ENCODE measurements at regions not wholly inside any gene's neighbourhood (a gene's known extent, or its start where the extent isn't known, plus 50 kb on each side); places are given as distances from the start of the nearest gene placed in this dataset.

- no peak for TF ChIP-seq ZNF462 (CRISPR knock-in tag; IDR thresholded peaks at IDR 0.05)
Measured at GRCh38 chr2:67668538-67668937, 271.4 kb downstream of the ETAA1 start (continued).

GRCh38 chr2:67669168-67669567 lies 272.0 kb downstream of the ETAA1 start:
- Histone ChIP-seq H3K4me1 (ENCODE audit: insufficient read depth) (no peaks in the 10 kb centered on the region), H3K36me3 (ENCODE audit: insufficient read depth) (no peaks in the 10 kb centered on the region), H3K4me3 (no peak overlapping the region), H3K4me2 (no peak overlapping the region), H4K20me1 (replicated peaks; ENCODE audit: insufficient read depth) (no peaks in the 10 kb centered on the region), H3K27me3 (ENCODE audit: insufficient read depth) (no peaks in the 10 kb centered on the region), H3F3A (replicated peaks; ENCODE audit: low read depth) (no peaks in the 10 kb centered on the region), H3K9me2 (ENCODE audit: insufficient read depth) (0 out of 2 replicates have a peak, but pooled peaks cover 5% of the 10 kb centered on the region), H3K27ac (ENCODE audit: low read depth) (no peak overlapping the region), H3K79me2 (replicated peaks; ENCODE audit: insufficient read depth) (no peaks in the 10 kb centered on the region), H2AFZ (no peak overlapping the region)
- H3K27ac Mint-ChIP-seq: no peak overlapping the region
- H3K4me3 Mint-ChIP-seq: no peak overlapping the region
- no peaks in the 10 kb centered on the region for H3K4me1 Mint-ChIP-seq
- ATAC-seq: no peak
- H3K27me3 Mint-ChIP-seq (ENCODE audit: insufficient read depth, low read depth, poor library complexity): no peaks in the 10 kb centered on the region
- no peaks in the 10 kb centered on the region for H3K36me3 Mint-ChIP-seq (ENCODE audit: low read depth)
- no peak for TF ChIP-seq JUNB (IDR thresholded peaks at IDR 0.05; ENCODE audit: unreplicated experiment)
- TF ChIP-seq STAT1 (IDR thresholded peaks at IDR 0.05; ENCODE audit: unreplicated experiment): no peak
- no peak for TF ChIP-seq ZNF114 (CRISPR knock-in tag; IDR thresholded peaks at IDR 0.05)
- TF ChIP-seq CTCF (conservative IDR thresholded peaks at IDR 0.05; ENCODE audit: low read depth in 2 of 2): no peak
- TF ChIP-seq, protein P1, sequence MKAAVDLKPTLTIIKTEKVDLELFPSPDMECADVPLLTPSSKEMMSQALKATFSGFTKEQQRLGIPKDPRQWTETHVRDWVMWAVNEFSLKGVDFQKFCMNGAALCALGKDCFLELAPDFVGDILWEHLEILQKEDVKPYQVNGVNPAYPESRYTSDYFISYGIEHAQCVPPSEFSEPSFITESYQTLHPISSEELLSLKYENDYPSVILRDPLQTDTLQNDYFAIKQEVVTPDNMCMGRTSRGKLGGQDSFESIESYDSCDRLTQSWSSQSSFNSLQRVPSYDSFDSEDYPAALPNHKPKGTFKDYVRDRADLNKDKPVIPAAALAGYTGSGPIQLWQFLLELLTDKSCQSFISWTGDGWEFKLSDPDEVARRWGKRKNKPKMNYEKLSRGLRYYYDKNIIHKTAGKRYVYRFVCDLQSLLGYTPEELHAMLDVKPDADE (IDR thresholded peaks at IDR 0.05): no peak
- H3K9me3 Mint-ChIP-seq: no peaks in the 10 kb centered on the region
- no peak for DNase-seq (ENCODE audit: low spot score)
